Midbrain (tissue), 1 donor: ENCODE measurements at regions not wholly inside any gene's neighbourhood (a gene's known extent, or its start where the extent isn't known, plus 50 kb on each side); places are given as distances from the start of the nearest gene placed in this dataset.

Experiments
- DNase-seq: peaks from one replicate; lab custom pipeline; 2025; lab: John Stamatoyannopoulos, UW

DNA sequence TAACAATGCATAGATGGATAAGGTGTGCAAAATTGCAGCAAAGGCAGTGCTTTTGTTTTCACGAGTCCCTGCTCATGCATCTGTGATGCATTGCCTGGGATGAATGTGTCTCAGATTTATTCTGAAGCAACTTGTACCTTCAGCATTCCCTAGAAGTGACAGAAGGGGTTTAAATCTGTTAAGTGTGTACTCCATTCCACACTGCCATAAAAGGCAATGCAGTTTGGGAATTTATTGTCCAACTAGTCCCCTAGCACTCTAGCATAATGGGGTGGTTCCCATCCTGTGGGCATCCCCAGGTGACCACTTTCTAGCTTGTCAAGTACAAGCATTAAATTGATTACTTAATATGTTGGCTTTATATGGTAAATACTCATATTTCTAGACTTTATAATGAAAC lies 306.5 kb upstream of the CBLB start:
- no peak for DNase-seq

DNA sequence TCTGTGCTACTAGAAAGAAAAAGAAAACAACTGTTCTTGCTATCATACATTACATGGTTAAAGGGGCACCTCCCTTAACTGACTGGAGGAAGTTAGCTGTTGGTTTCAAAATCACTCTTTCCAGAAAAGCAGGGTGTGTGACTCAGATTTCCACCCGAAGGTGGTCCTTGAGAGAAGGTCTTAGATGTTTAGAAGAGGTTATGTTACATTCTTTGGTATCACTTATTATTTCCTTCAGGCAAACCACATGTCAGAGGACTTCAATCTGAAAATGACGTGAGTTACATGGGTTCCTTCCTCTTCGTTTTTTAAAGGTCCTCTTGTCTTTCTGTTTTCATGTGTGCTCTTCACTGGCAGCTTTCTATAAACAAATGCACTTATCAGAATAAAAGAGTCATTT lies 307.9 kb upstream of the CBLB start:
- DNase-seq = no peak

DNA sequence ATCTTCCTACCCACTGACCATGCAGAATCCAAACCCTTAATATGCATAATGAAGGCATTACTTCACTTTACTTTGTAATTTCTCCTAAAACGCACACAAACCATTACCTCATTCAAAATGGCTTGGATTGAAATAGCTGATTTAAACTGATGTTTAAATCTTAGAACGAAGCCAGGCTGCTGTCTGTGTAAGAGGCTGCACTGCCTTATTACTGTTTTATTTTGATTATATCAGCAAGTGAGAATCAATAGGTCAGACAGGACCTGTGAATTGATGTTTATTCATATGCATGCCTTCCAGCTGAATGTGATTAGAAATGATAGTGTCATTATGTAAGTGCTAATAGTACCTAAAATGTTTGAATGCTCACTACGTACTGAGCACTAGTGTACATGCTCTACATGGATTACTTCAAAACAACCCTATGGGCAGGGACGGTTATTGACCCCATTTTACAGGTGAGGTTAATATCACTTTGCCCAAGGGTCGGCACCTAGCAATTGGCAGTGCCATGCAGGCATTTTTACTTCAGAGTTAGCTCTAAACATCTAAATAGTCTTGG lies 314.2 kb upstream of the CBLB start:
- no peak for DNase-seq

DNA sequence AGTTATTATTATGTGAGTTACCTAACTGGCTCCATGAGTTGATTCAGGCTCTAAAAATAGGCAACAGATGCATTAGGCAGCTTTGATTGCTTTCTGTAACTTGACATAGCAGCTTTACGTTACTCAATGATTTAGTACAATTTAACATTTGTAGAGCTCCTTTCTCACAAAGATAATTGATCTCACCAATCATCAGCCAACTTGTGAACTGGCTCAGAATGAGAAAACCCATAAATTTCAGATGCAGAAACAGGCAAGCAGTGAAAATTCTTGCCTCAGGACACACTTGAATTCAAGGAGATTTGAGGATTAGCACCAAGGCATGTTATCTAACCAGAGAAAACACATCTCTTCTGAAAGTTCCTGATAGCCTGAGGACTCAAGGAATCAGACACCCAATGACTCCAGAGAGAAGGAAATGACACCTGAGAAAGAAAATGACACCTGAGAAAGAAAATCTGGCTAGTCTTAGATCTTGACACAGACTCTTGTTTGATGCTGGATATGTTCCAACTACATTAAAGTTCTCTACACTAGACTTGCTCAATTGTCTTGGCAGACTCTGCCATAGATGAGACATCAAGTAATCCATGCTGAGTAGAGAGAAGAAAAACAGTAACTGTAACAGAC lies 315.1 kb upstream of the CBLB start:
- DNase-seq = no peak

DNA sequence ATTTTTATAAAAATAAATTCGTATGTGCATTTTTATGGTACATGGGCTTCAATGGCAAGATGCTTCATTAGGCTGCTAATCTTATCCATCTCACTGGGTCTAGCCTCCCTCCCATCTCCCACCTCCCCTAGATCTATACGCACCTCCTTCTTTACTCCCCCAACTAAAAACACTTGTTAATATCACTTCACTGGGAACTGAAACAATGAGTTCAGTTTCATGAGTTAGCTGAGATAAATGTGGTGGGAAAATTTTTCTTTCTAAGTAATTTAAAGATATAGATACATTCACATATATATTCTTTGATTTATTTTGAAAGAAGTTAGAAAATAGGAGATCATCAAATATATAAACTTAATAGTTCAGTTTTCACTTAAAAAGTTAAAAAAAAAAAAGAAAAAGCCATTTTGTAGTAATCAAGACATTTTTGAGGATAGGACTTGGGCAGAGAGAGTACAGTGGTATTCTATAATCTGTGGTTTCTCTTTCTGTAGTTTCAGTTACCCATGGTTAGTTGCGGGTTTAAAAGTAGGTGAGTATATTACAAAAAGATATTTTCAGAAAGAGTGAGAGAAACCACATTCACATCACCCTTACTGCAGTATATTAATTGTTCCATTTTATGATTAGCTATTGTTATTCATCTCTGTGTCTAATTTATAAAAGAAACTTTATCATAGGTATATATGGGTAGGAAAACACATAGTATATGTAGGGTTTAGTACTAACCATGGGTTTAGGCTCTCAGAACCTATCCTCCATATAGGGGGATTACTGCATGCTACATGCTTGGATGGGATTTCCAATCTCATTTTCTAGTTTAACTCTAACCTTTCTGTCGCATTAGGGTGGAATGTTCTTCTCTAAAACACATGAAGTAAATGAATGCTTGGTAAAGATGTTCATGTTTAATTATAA lies 316.0 kb upstream of the CBLB start:
- DNase-seq = no peak

DNA sequence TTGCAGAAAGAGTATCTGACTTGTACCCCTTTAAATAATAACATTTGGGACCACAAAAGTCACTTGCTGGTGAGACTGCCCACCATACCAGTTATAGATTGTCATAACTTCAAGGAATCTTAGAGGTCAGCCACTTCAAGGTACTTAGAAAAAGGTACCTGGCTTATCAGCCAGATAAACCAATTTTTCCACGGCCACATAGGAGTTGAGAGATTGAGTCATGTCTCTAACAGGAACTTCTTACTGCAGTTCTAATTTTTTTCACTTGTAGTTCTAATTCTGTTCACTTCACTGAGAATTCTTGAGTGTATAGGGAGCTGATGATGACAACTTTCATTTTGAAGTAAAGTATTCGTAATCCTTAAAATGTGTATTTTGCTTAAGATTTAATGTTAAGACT lies 317.1 kb upstream of the CBLB start:
- no peak for DNase-seq

DNA sequence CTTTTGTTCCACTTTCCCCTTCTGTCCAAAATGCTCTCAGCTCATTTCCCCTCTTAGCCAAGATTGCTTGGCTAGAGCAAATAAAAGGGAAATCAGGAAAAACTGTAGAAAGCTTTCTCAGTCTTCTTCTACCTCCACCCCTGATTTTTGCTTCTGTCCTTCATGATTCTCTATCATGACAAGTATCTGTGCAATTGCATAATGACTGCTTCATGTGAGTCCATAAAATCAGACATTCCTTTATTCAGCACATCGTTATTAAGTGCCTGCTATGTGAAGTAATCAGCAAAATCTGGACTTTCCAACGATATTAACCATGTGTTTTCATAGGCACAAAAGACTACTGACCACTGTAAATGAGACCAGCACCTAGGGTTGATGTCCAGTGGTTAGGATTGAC lies 321.5 kb upstream of the CBLB start:
- no peak for DNase-seq

DNA sequence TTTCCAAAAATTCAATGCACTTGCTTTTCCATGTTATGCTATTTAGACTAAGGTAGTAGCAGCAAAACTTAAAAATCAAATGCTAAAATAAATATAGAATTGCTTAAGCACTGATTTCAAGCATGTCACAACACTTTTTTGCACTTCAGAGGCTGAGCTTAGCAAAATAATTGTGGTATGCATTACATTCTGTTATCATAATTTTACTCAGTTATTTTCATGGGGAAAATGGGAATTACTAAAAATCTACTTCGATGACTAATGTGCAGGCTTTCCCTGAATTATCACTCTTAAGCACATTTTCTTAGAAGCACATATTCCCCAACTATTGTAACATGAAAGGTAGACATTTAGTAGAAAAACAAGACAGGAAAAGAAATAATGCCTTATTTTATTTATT lies 322.4 kb upstream of the CBLB start:
- DNase-seq = no peak

DNA sequence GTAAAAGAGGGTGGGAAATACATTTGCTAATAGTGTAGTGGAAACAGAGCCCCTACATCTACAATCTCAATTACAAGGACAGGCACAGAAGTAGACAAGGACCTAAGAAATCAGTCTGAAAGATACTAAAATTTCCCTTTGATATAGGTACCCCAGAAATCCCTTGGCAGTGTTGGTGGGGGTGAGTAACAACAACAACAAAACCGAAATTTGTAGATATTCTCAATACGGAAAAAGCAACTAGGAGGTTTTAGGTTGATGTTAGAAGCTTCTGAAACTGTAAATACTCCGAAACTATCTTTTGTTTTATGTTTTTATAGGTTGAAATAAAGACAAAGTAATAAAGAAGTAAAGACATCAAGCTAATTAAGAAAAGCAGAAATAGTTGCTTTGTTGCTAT lies 323.1 kb upstream of the CBLB start:
- no peak for DNase-seq

DNA sequence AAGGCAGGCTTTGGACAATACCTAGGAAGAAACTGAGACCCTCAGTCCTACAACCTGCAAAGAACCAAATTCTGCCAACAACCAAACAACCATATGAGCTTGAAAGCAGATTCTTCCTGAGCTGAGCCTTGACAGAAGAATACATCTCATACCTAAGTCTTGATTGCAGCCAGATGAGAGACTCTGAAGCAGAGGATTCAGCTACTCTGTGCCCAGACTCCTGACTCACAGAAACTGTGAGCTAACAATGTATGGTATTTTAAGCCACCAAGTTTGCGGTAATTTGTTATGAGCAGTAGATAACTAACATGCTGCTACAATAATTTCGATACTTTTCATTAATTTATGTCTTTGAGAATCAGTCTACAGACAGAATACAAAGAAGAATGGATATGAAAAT lies 325.1 kb upstream of the CBLB start:
- no peak for DNase-seq

DNA sequence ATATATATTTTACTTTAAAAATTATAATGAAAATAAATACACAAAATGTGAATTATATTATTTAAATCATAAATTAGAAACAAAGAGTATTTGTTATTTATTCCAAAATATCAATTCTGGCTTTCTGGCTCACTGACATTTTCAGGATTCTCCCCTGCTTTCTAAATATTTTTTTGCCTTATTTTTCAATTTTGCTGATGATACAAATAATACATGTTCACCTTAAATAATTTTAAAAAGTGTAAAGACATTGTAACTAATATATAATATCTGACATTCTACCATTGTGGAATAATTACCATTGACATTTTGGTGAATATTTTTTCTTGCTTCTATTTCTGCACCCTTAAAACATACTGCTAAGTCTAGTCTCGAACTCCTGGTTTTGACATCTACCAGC lies 325.9 kb upstream of the CBLB start:
- no peak for DNase-seq

DNA sequence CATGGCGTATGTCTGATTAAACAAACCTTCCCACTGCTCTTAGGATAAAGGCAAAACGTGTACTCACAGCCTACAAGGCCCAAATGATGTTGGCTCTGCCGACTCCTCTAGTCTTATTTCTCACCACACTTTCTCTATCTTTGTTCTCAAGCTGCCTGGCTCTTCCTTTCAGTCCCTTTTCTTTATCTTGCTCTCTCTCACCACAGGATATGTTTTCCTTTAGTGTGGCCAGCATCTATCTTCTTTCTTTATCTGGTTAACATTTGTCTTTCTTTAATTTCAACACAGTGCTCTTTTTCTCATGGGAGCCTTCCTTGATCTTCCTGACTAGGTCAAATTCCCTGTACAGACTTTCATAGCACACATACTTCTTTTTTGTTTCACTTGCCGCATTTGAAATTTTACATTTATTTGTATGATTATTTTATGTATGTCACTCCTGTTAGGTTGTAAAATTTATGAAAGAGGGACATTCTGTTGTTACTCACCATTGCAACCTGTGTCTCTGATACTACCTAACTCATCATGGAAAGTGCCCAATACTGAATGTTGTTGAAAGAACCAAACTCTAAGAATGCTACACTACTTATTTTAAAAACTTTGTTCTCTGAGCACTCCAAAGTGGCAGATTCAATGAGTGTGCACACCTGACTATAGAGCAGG lies 328.9 kb upstream of the CBLB start:
- DNase-seq = no peak

DNA sequence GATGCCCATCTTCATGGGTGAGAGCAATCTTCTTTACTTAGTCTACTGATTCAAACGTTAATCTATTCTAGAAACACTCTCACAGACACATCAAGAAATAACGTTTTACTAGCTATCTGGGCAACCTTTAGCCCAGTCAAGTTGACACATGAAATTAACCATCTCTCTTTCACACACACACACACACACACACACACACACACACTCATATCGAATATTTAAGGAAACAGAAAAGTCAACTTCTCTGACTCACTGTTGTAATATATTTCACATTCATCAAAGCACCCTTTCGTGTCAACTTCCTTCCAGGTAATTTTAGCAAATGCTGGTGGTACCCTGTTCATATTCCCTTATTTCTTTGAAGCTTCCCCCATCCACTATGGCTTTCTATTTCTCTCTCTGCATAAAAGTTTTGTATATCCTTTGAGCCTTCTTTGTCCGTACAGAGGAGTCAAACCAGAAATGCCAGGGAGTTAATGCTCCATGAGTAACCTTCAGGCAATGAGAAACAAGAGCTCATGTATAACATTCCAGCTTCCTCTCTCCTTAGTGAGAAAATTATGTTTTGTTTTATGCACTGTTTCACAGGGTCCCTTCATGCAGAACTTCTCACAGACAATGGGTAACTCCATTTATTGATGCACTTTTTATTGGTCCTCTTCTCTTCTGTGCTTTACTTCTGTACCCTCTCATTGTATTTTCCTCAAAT lies 335.5 kb upstream of the CBLB start:
- DNase-seq = no peak

DNA sequence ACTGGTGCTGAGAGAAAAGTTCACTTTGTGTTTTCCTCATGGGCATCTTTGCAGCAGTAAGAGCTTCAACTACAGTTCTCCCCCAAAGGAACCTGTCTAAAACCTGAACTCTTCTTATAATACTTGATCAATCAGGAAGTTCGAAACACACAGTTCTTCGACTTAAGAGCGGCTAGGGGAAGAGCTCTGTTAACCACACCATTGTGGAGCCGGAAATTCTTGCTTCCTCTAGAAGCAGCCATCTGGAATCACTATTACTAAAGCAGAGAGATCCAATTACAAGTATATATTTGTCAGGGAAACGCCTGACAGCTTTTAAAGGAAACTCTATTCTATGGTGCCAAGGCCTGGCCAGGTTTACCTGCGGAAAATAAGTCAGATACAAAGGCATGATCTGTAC lies 337.3 kb upstream of the CBLB start:
- DNase-seq = no peak

DNA sequence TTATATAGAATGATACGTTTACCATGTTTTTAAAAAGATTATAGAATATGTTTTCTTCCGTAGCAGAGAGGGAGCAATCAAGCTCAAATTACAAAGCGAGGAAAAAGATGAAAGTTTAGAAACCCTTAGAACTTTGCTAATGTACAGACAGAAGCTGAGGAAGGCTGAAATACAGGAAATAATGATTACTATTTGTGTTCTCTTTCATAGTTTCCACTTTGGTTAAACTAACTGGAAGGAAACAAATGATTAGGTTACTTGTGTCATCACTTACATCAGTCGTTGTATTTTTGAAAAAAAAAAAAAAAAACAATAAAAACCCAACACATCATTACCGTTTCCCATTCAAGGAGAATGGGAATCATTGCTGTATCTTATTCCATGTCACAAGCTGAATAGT lies 337.8 kb upstream of the CBLB start:
- no peak for DNase-seq

DNA sequence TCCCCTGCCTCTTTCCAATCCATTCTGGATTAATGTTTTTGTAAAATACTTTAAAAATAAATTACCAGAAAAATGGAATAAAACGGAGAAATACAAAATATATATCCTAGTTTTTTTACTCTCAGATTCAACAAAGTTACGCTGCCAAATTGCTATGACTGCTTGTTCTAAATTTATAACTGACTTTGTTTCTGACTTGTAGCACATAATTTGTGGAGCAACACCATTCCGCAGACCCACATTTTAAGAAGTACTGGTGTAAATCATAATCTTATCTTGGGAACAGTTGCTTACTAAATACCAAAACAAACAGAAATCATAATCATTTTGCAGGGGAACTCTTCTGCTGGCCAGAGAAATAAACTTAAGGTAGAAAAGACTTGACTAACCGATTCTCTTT lies 339.4 kb upstream of the CBLB start:
- no peak for DNase-seq

DNA sequence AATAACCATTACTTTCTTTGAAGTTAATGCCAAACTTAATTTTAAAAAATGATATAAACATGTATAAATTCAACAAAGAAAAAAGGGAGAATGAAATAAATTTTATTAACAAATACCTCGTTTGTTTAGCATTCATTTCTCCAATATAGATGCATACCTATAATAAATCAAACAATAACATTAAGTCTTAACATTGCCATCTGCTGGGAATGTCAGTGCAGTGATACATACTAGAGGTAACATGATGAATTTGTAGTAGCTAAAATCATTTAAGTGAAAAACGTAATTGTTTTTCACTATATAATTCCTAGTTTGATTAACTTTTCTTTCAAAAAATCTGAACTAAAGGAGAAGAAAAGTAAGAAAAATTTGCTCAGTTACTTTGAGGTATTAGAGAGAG lies 340.2 kb upstream of the CBLB start:
- DNase-seq = no peak

DNA sequence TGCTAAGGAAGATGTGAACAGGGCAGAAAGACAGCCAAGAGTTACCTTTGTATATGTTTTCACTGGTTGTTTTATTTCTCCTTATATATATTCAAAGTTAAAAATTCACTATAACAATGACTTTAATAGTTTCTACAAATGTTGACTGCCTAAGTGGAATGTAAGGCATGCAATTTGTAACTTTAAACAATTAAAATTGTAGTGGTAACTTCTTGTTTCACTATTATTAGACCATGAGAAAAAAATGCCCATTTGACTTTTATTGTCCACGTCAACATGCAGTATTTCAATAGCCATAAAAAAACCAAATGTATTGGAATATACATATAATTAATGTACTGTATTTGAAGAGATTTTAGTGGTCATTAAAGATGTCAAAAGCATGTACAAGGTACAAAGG lies 340.7 kb upstream of the CBLB start:
- no peak for DNase-seq

DNA sequence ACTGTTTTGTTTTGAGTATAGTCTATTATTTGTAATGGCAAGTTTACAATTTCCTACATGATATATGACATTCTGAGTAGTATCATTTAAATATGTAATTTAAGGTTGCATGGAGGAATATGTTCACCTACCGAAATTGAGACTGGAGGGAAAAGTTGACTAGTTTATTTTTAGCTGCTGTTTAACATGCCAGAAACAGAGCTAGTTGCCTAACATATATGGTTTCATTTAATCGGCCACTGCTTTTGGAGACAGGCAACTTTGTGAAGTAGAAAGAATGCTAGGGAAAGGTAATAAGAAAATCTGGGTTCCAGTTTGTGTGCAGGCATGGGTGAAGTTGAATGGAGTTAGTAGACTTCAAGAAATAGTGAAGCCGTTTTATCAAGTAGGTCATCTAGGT lies 342.1 kb upstream of the CBLB start:
- DNase-seq = no peak

DNA sequence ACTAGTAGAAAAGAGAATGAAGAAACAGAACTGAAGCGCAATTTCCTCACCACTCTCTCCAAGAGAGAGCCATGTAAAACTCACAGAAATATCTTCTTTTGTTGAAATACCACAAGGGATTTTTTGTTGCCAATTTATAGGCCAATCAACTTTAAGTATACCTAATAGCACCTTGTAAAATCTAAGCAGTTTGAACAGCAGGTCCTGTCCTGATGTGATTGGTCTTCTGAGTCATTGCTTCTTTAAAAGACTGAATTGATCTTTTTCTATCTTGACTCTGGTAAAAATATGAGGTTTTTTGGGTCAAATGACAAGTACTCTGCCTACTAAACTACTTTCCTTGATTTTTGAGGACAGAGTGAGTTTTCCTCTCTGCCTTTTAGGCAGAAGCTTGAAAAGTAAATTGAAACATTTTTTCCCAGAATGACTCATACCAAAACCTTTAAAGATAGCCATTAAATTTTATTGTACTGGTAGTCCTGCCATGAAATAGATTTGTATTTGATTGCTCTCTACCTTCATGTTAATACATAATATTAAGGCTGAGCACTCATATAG lies 343.9 kb upstream of the CBLB start:
- no peak for DNase-seq

DNA sequence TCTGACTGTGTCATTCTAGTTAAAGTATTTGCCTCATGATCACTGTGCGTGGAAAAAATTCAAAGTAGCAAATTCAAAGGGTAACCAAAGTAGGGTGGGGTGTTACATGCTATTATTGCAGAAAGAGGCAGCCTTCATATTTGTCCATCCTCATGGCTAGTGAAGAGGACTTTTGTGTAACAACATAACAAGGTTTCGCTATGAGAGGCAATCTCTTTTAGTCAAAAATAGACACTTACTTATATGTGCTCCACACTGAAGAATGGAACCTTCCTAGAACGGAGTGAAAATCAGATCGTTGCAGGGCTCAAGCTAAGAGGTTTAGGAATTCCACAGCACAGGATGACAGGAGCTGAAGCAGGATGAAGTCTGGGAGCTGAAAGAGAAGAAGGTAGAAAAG lies 345.1 kb upstream of the CBLB start:
- DNase-seq = no peak

DNA sequence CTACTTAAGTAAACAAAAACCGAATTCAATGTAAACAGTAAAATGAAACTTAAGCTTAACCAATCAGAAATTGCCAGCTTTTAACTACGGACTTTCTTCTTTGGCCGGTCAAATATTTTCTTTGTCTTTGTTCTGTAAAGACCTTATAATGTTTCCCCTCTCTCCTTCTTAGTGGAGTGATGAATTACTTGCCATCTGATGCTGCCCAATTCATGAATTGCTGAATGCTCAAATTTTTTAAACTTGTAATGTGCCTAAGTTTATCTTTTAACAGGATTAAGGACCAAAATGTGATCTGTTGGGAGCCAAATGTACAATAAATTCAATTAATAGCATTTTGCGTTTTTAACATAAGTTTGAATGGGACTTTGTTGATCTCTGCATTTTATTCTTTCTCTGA lies 345.8 kb upstream of the CBLB start:
- no peak for DNase-seq
